Femur (tissue), 1 donor: ENCODE measurements at regions not wholly inside any gene's neighbourhood (a gene's known extent, or its start where the extent isn't known, plus 50 kb on each side); places are given as distances from the start of the nearest gene placed in this dataset.
"Not testable (repeated sequence)": the region's sequence is repeated elsewhere in the genome, so short reads cannot be mapped to it uniquely, and the experiment has no call there.

Source experiments
- DNase-seq: peaks from one replicate; pipeline ENCODE4 v3.0.0-alpha.2; 2017

GRCh38 chrX:42434458-42435166 is 343.4 kb downstream of the PPP1R2C start:
- no peak for DNase-seq

GRCh38 chrX:42432552-42432951 is 345.4 kb downstream of the PPP1R2C start:
- DNase-seq, result no peak

GRCh38 chrX:42422961-42423360 is 355.0 kb downstream of the PPP1R2C start:
- DNase-seq, result no peak

GRCh38 chrX:42420426-42420825 is 357.5 kb downstream of the PPP1R2C start:
- DNase-seq, result no peak

GRCh38 chrX:42415636-42416035 is 362.3 kb downstream of the PPP1R2C start:
- no peak for DNase-seq

- no peak for DNase-seq
Observed at GRCh38 chrX:42414057-42414456, 363.9 kb downstream of the PPP1R2C start.

- no peak for DNase-seq
Observed at GRCh38 chrX:42399632-42400024, 378.3 kb downstream of the PPP1R2C start.

GRCh38 chrX:42398967-42399631 is 378.9 kb downstream of the PPP1R2C start:
- DNase-seq, result no peak

GRCh38 chrX:42396136-42396535 is 381.8 kb downstream of the PPP1R2C start:
- no peak for DNase-seq

- DNase-seq, result no peak
Observed at GRCh38 chrX:42392846-42393245, 385.1 kb downstream of the PPP1R2C start.

GRCh38 chrX:42386681-42387080 is 391.3 kb downstream of the PPP1R2C start:
- DNase-seq, result no peak

- no peak for DNase-seq
Observed at GRCh38 chrX:42385730-42386129, 392.2 kb downstream of the PPP1R2C start.

- no peak for DNase-seq
Observed at GRCh38 chrX:42384956-42385355, 393.0 kb downstream of the PPP1R2C start.

GRCh38 chrX:42378857-42379256 is 399.1 kb downstream of the PPP1R2C start:
- no peak for DNase-seq

- DNase-seq, result no peak
Observed at GRCh38 chrX:42375086-42375485, 402.9 kb downstream of the PPP1R2C start.

GRCh38 chrX:42366181-42366580 is 411.8 kb downstream of the PPP1R2C start:
- no peak for DNase-seq

- no peak for DNase-seq
Observed at GRCh38 chrX:42362219-42362618, 415.7 kb downstream of the PPP1R2C start.

GRCh38 chrX:42342981-42343380 is 419.6 kb upstream of the CASK start:
- DNase-seq, result not testable (repeated sequence)
